CD4-positive, alpha-beta memory T cell (primary cell): ENCODE measurements at regions not wholly inside any gene's neighbourhood (a gene's known extent, or its start where the extent isn't known, plus 50 kb on each side); places are given as distances from the start of the nearest gene placed in this dataset.

Experiments used
- CTCF ChIA-PET: fragments of 350-600 bp; sonication (Branson Sonifier 250); formaldehyde crosslinking; loops from one replicate; lab custom pipeline; 2021; ENCODE audit warnings: inconsistent platforms; ENCODE audit not compliant: partially characterized antibody; lab: Charles Lee
- POLR2A ChIA-PET: fragments of 350-600 bp; sonication (Branson Sonifier 250); formaldehyde crosslinking; loops from one replicate; lab custom pipeline; 2021; ENCODE audit not compliant: partially characterized antibody; lab: Charles Lee
- DNase-seq, 5 donors: peaks; one replicate each; pipeline versions ENCODE4 v3.0.0 to v3.0.0-alpha.2; 2020 to 2022; ENCODE audit warnings: mixed read lengths in 1 of 5
- H3K27ac ChIP-seq: one replicate; pipeline ENCODE4 v1.7.0; 2013; ENCODE audit warnings: low read depth, low read length
- H3K27me3 ChIP-seq: 2 replicates; pipeline ENCODE4 v1.7.0; 2013; ENCODE audit warnings: mild to moderate bottlenecking, low read length, moderate library complexity; ENCODE audit not compliant: insufficient read depth
- H3K36me3 ChIP-seq: 2 replicates; pipeline ENCODE4 v1.7.0; 2013; ENCODE audit warnings: mild to moderate bottlenecking, low read length, moderate library complexity; ENCODE audit not compliant: insufficient read depth
- H3K4me1 ChIP-seq: 2 replicates; pipeline ENCODE4 v1.7.0; 2013; ENCODE audit warnings: mild to moderate bottlenecking, low read length, moderate library complexity; ENCODE audit not compliant: insufficient read depth
- H3K4me3 ChIP-seq, 2 donors: one replicate each; pipeline ENCODE4 v1.7.0; 2013; ENCODE audit warnings: low read length in 2 of 2, mild to moderate bottlenecking in 1 of 2
- H3K9me3 ChIP-seq, 2 donors: one replicate each; pipeline ENCODE4 v1.7.0; 2013; ENCODE audit warnings: low read length in 2 of 2, control low read depth in 1 of 2; ENCODE audit not compliant: control insufficient read depth in 1 of 2
- H3K27ac Mint-ChIP-seq, 7 donors: one replicate each; pipeline ENCODE4 v1.8.0; 2020 to 2021; ENCODE audit warnings: mixed read lengths in 7 of 7, mild to moderate bottlenecking in 6 of 7, inconsistent platforms in 3 of 7, moderate library complexity in 3 of 7
- H3K27me3 Mint-ChIP-seq, 2 donors: one replicate each; pipeline ENCODE4 v1.8.0; 2020 to 2021; ENCODE audit warnings: mixed read lengths in 2 of 2
- H3K36me3 Mint-ChIP-seq, 2 donors: one replicate each; pipeline ENCODE4 v1.8.0; 2020 to 2021; ENCODE audit warnings: mixed read lengths in 2 of 2, inconsistent platforms in 1 of 2, mild to moderate bottlenecking in 1 of 2
- H3K4me1 Mint-ChIP-seq, 4 donors: one replicate each; pipeline ENCODE4 v1.8.0; 2020 to 2021; ENCODE audit warnings: mixed read lengths in 4 of 4, mild to moderate bottlenecking in 1 of 4
- H3K4me3 Mint-ChIP-seq, 8 donors: one replicate each; pipeline ENCODE4 v1.8.0; 2020 to 2021; ENCODE audit warnings: mixed read lengths in 8 of 8, mild to moderate bottlenecking in 7 of 8, moderate library complexity in 6 of 8, inconsistent platforms in 3 of 8
- H3K9me3 Mint-ChIP-seq, 8 donors: one replicate each; pipeline ENCODE4 v1.8.0; 2020 to 2021; ENCODE audit warnings: mixed read lengths in 8 of 8, mild to moderate bottlenecking in 5 of 8, inconsistent platforms in 3 of 8, moderate library complexity in 1 of 8
- intact Hi-C: fragments of 100-400 bp; cut with micrococcal nuclease; formaldehyde crosslinking; loops from one replicate; pipeline ENCODE4 v1.15.1; 2023

- no peak overlapping the region for H3K4me3 Mint-ChIP-seq
- H3K27ac Mint-ChIP-seq: no peak overlapping the region
- Histone ChIP-seq H3K4me1 (no peaks in the 10 kb centered on the region), H3K9me3 (no peaks in the 10 kb centered on the region), H3K27ac (no peak overlapping the region), H3K4me3 (no peak overlapping the region), H3K36me3 (no peaks in the 10 kb centered on the region), H3K27me3 (no peaks in the 10 kb centered on the region)
- no peaks in the 10 kb centered on the region for H3K36me3 Mint-ChIP-seq
- H3K9me3 Mint-ChIP-seq: peaks cover 0 to 2% (median 0%) of the 10 kb centered on the region in 8 donors
- H3K27me3 Mint-ChIP-seq: peaks cover 1 to 6% of the 10 kb centered on the region in 2 donors
- intact Hi-C loops: no loop called here
- CTCF ChIA-PET: no interaction called here
- no peak for DNase-seq
- H3K4me1 Mint-ChIP-seq: no peaks in the 10 kb centered on the region
- POLR2A ChIA-PET: no interaction called here
These were observed 266.9 kb downstream of the KTN1 start for GRCh38 chr14:55846826-55847446.

GRCh38 chr14:55847766-55848165 lies 267.8 kb downstream of the KTN1 start:
- Mint-ChIP-seq H3K4me1 (no peaks in the 10 kb centered on the region), H3K36me3 (no peaks in the 10 kb centered on the region), H3K9me3 (peaks cover 0 to 2% (median 0%) of the 10 kb centered on the region in 8 donors), H3K4me3 (no peak overlapping the region), H3K27me3 (peaks cover 1 to 6% of the 10 kb centered on the region in 2 donors), H3K27ac (no peak overlapping the region)
- CTCF ChIA-PET: no interaction called here
- intact Hi-C loops: no loop called here
- DNase-seq: no peak
- Histone ChIP-seq H3K27me3 (no peaks in the 10 kb centered on the region), H3K4me1 (no peaks in the 10 kb centered on the region), H3K4me3 (no peak overlapping the region), H3K9me3 (no peaks in the 10 kb centered on the region), H3K36me3 (no peaks in the 10 kb centered on the region), H3K27ac (no peak overlapping the region)
- POLR2A ChIA-PET: no interaction called here

DNA sequence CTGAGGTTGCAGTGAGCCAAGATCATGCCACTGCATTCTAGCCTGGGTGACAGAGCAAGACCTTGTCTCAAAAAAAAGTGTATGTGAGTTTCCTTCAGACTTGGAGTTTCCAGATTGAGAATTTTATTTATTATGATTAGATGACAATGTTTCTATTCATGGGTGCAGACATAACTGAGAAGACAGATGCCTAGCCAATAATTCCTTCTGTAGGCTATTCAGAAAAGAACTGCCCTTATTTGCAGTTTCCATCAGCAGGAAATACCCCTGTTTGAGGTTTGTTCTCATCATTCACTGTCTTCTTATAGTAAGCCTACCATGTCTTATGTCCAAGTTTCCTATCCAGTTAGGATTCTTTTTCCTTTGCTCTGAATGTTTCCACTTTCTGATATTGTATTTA lies 269.0 kb downstream of the KTN1 start:
- intact Hi-C loops: no loop called here
- H3K27ac ChIP-seq: no peak overlapping the region
- no peaks in the 10 kb centered on the region for H3K36me3 ChIP-seq
- H3K27me3 ChIP-seq: no peaks in the 10 kb centered on the region
- Mint-ChIP-seq H3K27ac (no peak overlapping the region), H3K4me1 (no peaks in the 10 kb centered on the region), H3K27me3 (peaks cover 1 to 6% of the 10 kb centered on the region in 2 donors), H3K36me3 (no peaks in the 10 kb centered on the region), H3K9me3 (peaks cover 0 to 2% (median 0%) of the 10 kb centered on the region in 8 donors), H3K4me3 (no peak overlapping the region)
- ChIA-PET POLR2A (no interaction called here), CTCF (no interaction called here)
- no peaks in the 10 kb centered on the region for H3K4me1 ChIP-seq
- no peak overlapping the region for H3K4me3 ChIP-seq
- no peak for DNase-seq
- H3K9me3 ChIP-seq: no peaks in the 10 kb centered on the region

GRCh38 chr14:55849833-55850232 lies 268.4 kb upstream of the PELI2 start:
- H3K9me3 Mint-ChIP-seq: peaks cover 0 to 2% (median 0%) of the 10 kb centered on the region in 8 donors
- Histone ChIP-seq H3K4me3 (no peak overlapping the region), H3K27ac (no peak overlapping the region), H3K4me1 (no peaks in the 10 kb centered on the region), H3K27me3 (no peaks in the 10 kb centered on the region), H3K36me3 (no peaks in the 10 kb centered on the region), H3K9me3 (no peaks in the 10 kb centered on the region)
- no peaks in the 10 kb centered on the region for H3K4me1 Mint-ChIP-seq
- ChIA-PET CTCF (no interaction called here), POLR2A (no interaction called here)
- H3K27me3 Mint-ChIP-seq: peaks cover 1 to 6% of the 10 kb centered on the region in 2 donors
- H3K27ac Mint-ChIP-seq: no peak overlapping the region
- no peaks in the 10 kb centered on the region for H3K36me3 Mint-ChIP-seq
- no peak for DNase-seq
- intact Hi-C loops: no loop called here
- no peak overlapping the region for H3K4me3 Mint-ChIP-seq

- no peaks in the 10 kb centered on the region for H3K36me3 Mint-ChIP-seq
- H3K4me1 ChIP-seq: no peaks in the 10 kb centered on the region
- CTCF ChIA-PET: no interaction called here
- no peak for DNase-seq
- peaks cover 1 to 6% of the 10 kb centered on the region in 2 donors for H3K27me3 Mint-ChIP-seq
- POLR2A ChIA-PET: no interaction called here
- H3K27ac ChIP-seq: no peak overlapping the region
- no peaks in the 10 kb centered on the region for H3K9me3 ChIP-seq
- no peak overlapping the region for H3K27ac Mint-ChIP-seq
- no peak overlapping the region for H3K4me3 Mint-ChIP-seq
- no peaks in the 10 kb centered on the region for H3K27me3 ChIP-seq
- no peaks in the 10 kb centered on the region for H3K4me1 Mint-ChIP-seq
- H3K4me3 ChIP-seq: no peak overlapping the region
- intact Hi-C loops: no loop called here
- peaks cover 0 to 2% (median 0%) of the 10 kb centered on the region in 8 donors for H3K9me3 Mint-ChIP-seq
- no peaks in the 10 kb centered on the region for H3K36me3 ChIP-seq
These were observed 267.4 kb upstream of the PELI2 start for GRCh38 chr14:55850825-55851241.

DNA sequence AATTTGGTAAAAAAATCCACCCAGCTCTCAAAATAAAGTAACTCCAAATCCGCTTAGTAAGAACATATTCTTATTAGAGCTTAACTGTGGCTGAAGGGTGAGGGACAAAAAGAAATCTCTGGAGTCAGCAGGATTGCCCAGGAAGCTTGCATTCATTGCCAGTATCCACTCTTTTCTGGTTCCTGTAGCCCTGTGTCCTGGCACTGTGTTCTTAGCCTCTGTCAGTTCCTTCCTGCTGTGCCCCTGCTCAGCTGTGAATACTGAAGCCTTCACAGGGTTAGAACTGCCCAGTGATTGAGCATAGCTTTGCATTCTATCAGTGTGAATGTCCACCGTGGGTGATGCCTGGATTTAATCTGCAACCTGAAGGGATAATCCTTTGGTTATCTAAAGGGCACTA lies 266.9 kb upstream of the PELI2 start:
- Histone ChIP-seq H3K9me3 (no peaks in the 10 kb centered on the region), H3K27me3 (no peaks in the 10 kb centered on the region), H3K36me3 (no peaks in the 10 kb centered on the region), H3K4me3 (no peak overlapping the region), H3K27ac (no peak overlapping the region), H3K4me1 (no peaks in the 10 kb centered on the region)
- Mint-ChIP-seq H3K4me3 (no peak overlapping the region), H3K4me1 (no peaks in the 10 kb centered on the region), H3K27me3 (peaks cover 1 to 6% of the 10 kb centered on the region in 2 donors), H3K27ac (no peak overlapping the region), H3K9me3 (peaks cover 0 to 2% (median 0%) of the 10 kb centered on the region in 8 donors), H3K36me3 (no peaks in the 10 kb centered on the region)
- CTCF ChIA-PET: no interaction called here
- intact Hi-C loops: no loop called here
- no peak for DNase-seq
- POLR2A ChIA-PET: no interaction called here

GRCh38 chr14:55851961-55852360 lies 266.2 kb upstream of the PELI2 start:
- Histone ChIP-seq H3K27me3 (no peaks in the 10 kb centered on the region), H3K4me3 (no peak overlapping the region), H3K4me1 (no peaks in the 10 kb centered on the region), H3K27ac (no peak overlapping the region), H3K9me3 (no peaks in the 10 kb centered on the region), H3K36me3 (no peaks in the 10 kb centered on the region)
- no peak for DNase-seq
- peaks cover 1 to 6% of the 10 kb centered on the region in 2 donors for H3K27me3 Mint-ChIP-seq
- no peak overlapping the region for H3K4me3 Mint-ChIP-seq
- intact Hi-C loops: no loop called here
- ChIA-PET POLR2A (no interaction called here), CTCF (interaction anchor here (0.5 kb wide), 1 partner anchor 36 kb away, joined by 3 read pairs; no protein-coding TSS in a partner anchor)
- no peak overlapping the region for H3K27ac Mint-ChIP-seq
- no peaks in the 10 kb centered on the region for H3K36me3 Mint-ChIP-seq
- H3K4me1 Mint-ChIP-seq: no peaks in the 10 kb centered on the region
- peaks cover 0 to 2% (median 0%) of the 10 kb centered on the region in 8 donors for H3K9me3 Mint-ChIP-seq
